ENCODE measurements at regions not wholly inside any gene's neighbourhood (a gene's known extent, or its start where the extent isn't known, plus 50 kb on each side); places are given as distances from the start of the nearest gene placed in this dataset.

GRCh38 chr5:23223846-23224245, 283.6 kb upstream of the PRDM9 start:
- DNase-seq (no peak), ATAC-seq (no peak)
- Mint-ChIP-seq H3K4me3 (no peak overlapping the region), H3K27me3 (no peaks in the 10 kb centered on the region), H3K4me1 (no peaks in the 10 kb centered on the region), H3K27ac (no peak overlapping the region), H3K9me3 (peaks cover 7 to 11% of the 10 kb centered on the region in 2 donors)

DNA sequence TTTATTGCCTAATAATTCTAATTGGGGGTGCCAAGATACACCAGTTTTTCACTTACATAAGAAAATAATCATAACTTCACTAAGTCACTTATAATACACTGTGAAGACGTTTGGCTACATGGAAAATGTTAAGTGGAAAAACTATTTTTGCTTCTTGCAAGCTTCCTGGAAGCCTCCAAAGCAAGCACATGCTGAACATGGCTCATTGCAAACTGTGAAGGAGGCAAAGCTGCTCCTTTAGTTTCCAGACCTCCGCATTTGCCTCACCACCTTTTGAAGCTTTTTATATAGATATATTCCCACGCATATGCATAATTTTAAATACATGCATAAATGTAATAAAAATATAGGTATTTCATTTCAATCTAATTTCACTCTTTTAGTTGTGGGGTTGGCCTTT, 285.6 kb upstream of the PRDM9 start:
- Mint-ChIP-seq H3K4me1 (no peaks in the 10 kb centered on the region), H3K4me3 (no peak overlapping the region), H3K27ac (no peak overlapping the region), H3K27me3 (no peaks in the 10 kb centered on the region), H3K9me3 (peaks cover 7 to 11% of the 10 kb centered on the region in 2 donors)
- DNase-seq, result no peak
- no peak for ATAC-seq

DNA sequence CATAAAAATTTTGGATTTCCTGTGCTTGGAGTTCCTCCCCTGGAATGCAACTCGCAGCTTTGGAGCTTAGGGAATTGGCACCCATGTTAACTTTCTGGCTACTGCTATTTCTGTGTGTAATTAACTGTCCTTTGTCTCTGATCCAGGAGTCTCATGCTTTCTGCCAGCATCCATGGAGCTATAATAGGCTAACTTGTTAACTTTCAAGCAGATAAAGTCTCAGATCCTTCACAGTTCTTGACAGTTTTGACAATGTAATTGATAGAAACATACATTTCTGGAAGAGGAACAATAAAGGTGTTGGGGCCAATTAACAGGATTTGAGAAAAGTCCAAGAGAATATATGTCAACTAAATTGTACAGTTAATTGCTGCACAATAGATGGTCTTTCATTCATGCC, 290.2 kb upstream of the PRDM9 start:
- Mint-ChIP-seq H3K4me1 (no peaks in the 10 kb centered on the region), H3K4me3 (no peak overlapping the region), H3K9me3 (peaks cover 7 to 13% of the 10 kb centered on the region in 2 donors), H3K27ac (no peak overlapping the region), H3K27me3 (no peaks in the 10 kb centered on the region)
- ATAC-seq, result no peak
- no peak for DNase-seq

DNA sequence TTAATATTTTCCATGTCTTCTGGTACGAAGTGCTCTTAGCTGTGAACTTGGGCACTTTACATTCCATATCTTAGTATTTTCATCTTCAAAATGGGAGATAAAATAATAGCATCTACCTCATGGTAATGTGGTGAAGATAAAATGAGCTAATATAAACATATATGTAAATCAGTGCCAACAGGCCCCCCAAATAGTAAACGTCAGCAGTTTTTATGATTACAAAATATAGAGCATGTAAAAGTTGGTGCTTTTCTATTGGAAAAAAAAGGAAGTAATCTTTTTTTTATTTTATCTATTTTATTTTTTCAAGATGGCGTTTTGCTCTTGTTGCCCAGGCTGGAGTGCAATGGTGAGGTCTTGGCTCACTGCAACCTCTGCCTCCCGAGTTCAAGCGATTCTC, 291.1 kb upstream of the PRDM9 start:
- DNase-seq (no peak), ATAC-seq (no peak)
- H3K4me1 Mint-ChIP-seq, result no peaks in the 10 kb centered on the region
- no peak overlapping the region for H3K27ac Mint-ChIP-seq
- H3K4me3 Mint-ChIP-seq, result no peak overlapping the region
- no peaks in the 10 kb centered on the region for H3K27me3 Mint-ChIP-seq
- H3K9me3 Mint-ChIP-seq, result peaks cover 7 to 19% of the 10 kb centered on the region in 2 donors

DNA sequence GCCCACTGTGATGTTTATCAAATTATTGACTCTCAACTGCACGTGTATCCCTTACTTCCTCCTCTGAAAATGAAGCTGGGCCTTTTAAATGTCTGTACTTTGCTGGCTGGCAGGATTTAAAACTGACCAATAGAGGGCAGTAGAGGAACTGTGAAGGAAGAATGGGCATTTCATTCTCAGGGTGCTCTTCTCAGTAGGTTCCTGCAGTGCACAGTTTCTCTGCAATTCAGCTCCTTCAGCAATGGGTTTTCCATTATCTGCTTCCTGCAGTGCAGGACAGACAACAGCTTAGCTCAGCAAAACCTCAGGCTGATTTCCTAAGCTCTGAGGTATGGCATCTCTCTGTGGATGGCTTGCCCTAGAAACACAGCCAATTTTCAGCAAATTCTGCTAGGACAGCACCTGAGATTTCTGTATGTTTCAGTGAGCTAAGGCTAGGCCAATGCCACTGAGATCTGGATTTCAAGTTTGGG, 298.4 kb upstream of the PRDM9 start:
- Mint-ChIP-seq H3K27ac (no peak overlapping the region), H3K27me3 (no peaks in the 10 kb centered on the region), H3K9me3 (peaks cover 0 to 6% of the 10 kb centered on the region in 2 donors), H3K4me3 (no peak overlapping the region), H3K4me1 (no peaks in the 10 kb centered on the region)
- DNase-seq (peak in 1 of 2 donors; percentile 1), ATAC-seq (no peak)

DNA sequence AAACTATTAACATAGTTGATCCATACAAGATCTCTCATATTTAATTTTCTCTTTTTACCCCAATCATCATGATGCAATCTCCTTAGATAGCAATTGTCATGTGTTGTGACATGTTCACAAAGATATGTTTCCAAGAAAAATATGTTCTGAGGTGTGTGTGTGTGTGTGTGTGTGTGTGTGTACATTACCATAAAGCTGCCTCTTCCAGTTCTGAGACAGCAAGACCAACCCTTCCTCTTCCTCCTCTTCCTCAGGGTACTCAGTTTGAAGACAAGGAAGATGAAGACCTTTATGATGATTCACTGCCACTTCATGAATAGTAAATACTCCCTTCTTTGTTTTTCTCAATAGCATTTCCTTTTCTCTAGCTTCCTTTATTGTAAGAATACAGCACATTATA, 303.3 kb upstream of the PRDM9 start:
- Mint-ChIP-seq H3K27ac (no peak overlapping the region), H3K27me3 (no peaks in the 10 kb centered on the region), H3K4me1 (no peaks in the 10 kb centered on the region), H3K9me3 (peaks cover 5 to 8% of the 10 kb centered on the region in 2 donors), H3K4me3 (no peak overlapping the region)
- DNase-seq (no peak), ATAC-seq (no peak)

- peaks cover 0 to 6% of the 10 kb centered on the region in 2 donors for H3K9me3 Mint-ChIP-seq
- H3K4me3 Mint-ChIP-seq, result no peak overlapping the region
- H3K27ac Mint-ChIP-seq, result no peak overlapping the region
- H3K4me1 Mint-ChIP-seq, result no peaks in the 10 kb centered on the region
- DNase-seq (no peak), ATAC-seq (no peak)
- no peaks in the 10 kb centered on the region for H3K27me3 Mint-ChIP-seq
These were observed 316.7 kb upstream of the CDH12 start for GRCh38 chr5:23169660-23170416.

- Mint-ChIP-seq H3K27ac (no peak overlapping the region), H3K4me3 (no peak overlapping the region), H3K4me1 (no peaks in the 10 kb centered on the region), H3K9me3 (no peaks in the 10 kb centered on the region), H3K27me3 (no peaks in the 10 kb centered on the region)
- ATAC-seq, result no peak
- DNase-seq, result no peak
These were observed 311.8 kb upstream of the CDH12 start for GRCh38 chr5:23164971-23165370.

DNA sequence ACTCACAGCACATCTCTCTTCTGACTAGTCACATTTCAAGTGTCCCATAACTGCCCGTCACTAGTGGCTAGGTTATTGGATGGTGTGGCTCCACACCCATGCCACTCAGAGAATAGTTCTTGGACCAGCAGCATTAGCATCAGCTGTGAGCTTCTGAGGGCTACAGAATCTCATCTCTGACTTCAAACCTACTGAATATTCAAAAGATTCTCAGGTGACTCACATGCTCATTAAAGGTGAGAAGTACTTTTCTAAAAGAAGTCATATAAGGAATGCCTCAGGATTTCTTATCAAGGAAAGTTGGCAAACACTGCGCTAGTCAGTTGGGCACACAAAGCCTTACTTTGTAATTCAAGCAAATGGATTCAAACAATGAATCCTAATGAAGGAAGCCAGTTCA, 305.0 kb upstream of the CDH12 start:
- Mint-ChIP-seq H3K27me3 (no peaks in the 10 kb centered on the region), H3K9me3 (peaks cover 0 to 10% of the 10 kb centered on the region in 2 donors), H3K27ac (no peak overlapping the region), H3K4me3 (no peak overlapping the region), H3K4me1 (no peaks in the 10 kb centered on the region)
- DNase-seq (no peak), ATAC-seq (no peak)

GRCh38 chr5:23157716-23158115, 304.6 kb upstream of the CDH12 start:
- ATAC-seq (no peak), DNase-seq (no peak)
- Mint-ChIP-seq H3K27ac (no peak overlapping the region), H3K9me3 (peaks cover 0 to 10% of the 10 kb centered on the region in 2 donors), H3K4me3 (no peak overlapping the region), H3K4me1 (no peaks in the 10 kb centered on the region), H3K27me3 (no peaks in the 10 kb centered on the region)

DNA sequence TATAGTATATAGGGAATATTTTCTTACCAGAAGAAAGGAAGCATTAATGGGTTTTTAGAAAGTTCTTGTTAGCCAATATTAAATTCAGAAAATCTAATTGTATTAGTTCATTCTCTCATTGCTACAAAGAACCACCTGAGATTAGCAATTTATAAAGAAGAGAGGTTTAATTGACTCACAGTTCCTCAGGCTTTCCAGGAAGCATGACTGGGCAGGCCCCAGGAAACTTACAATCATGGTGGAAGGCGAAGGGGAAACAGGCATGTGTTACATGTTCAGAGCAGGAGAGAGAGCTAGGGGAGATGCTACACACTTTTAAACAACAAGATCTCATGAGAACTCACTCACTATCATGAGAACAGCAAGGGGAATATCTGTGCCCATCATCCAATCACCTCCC, 304.0 kb upstream of the CDH12 start:
- Mint-ChIP-seq H3K4me1 (no peaks in the 10 kb centered on the region), H3K4me3 (no peak overlapping the region), H3K27ac (no peak overlapping the region), H3K27me3 (no peaks in the 10 kb centered on the region), H3K9me3 (peaks cover 0 to 10% of the 10 kb centered on the region in 2 donors)
- ATAC-seq (no peak), DNase-seq (no peak)

GRCh38 chr5:23147625-23148024, 294.5 kb upstream of the CDH12 start:
- no peaks in the 10 kb centered on the region for H3K27me3 Mint-ChIP-seq
- ATAC-seq, result no peak
- no peak overlapping the region for H3K27ac Mint-ChIP-seq

DNA sequence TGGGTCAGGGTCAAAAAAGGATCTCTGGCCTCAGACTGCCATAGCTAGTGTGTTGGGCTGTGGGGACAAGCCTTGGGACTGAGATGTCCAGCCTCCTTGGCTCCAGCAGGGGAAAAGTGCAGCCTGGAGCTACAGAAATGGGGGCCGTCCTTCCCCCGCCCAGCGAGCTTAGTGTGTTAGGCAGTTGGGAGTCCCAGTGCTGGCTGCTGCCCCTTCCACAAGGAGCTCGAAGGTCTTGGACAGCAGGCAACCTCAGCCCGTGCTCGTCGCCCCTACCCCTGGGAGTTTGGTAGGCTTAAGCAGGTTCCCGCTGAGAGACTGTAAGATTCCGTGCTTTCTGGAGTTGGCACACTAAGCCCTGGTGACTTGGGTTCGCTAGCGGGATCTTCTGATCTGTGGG, 293.0 kb upstream of the CDH12 start:
- DNase-seq, result no peak
- no peaks in the 10 kb centered on the region for H3K4me1 Mint-ChIP-seq
- H3K27ac Mint-ChIP-seq, result no peak overlapping the region

More at GRCh38 chr5:23147625-23148024, 294.5 kb upstream of the CDH12 start:
- Mint-ChIP-seq H3K4me3 (no peak overlapping the region), H3K4me1 (no peaks in the 10 kb centered on the region), H3K9me3 (peaks cover 18 to 43% of the 10 kb centered on the region in 2 donors)
- DNase-seq, result no peak

DNA sequence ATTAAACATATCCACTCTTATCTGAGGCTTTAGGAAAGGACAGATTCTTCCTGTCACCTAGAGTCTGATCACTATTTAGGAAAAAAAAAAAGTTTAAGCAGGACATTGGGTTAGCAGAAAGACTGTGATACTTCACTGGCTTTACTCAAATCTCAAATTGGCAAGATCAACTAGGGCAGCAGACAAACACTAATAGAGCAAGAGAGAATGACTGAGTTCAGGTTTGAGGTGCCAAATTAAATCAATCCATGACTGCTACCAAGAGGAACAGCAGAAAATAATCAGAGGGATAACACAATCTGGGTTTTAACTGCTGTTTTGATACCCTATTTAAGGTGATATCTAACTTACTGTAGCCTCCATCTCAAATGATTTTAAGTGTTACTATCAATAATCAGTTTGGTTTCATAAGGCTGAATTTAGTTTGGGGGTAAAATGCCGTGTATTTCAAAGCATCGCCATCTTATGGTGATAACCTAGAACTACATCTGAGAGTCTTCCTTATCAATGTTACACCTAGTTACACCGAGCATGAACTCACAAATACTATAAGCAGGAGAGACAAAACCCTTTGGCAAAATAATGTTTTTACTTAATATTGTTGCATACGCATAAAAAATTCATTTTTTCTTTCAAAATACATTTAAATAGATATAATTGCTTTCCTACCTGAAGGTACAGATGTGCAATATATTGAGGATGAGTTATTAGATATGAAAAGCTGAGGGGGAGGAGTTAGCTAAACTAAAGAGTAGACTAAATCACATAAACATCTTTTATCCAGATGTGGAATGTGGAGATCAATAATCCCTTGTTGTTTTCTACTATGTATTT, 286.4 kb upstream of the CDH12 start:
- H3K9me3 Mint-ChIP-seq, result peaks cover under 1 to 30% of the 10 kb centered on the region in 2 donors
- H3K27me3 Mint-ChIP-seq, result no peaks in the 10 kb centered on the region
- no peak overlapping the region for H3K27ac Mint-ChIP-seq
- ATAC-seq (no peak), DNase-seq (no peak)
- H3K4me1 Mint-ChIP-seq, result no peaks in the 10 kb centered on the region
- H3K4me3 Mint-ChIP-seq, result no peak overlapping the region

More for the DNA sequence above, 293.0 kb upstream of the CDH12 start:
- H3K27me3 Mint-ChIP-seq, result no peaks in the 10 kb centered on the region
- peaks cover 18 to 57% of the 10 kb centered on the region in 2 donors for H3K9me3 Mint-ChIP-seq
- ATAC-seq, result no peak
- H3K4me3 Mint-ChIP-seq, result no peak overlapping the region

- Mint-ChIP-seq H3K4me3 (no peak overlapping the region), H3K27me3 (no peaks in the 10 kb centered on the region), H3K4me1 (no peaks in the 10 kb centered on the region), H3K27ac (no peak overlapping the region), H3K9me3 (peaks cover 0 to 7% of the 10 kb centered on the region in 2 donors)
- no peak for DNase-seq
- no peak for ATAC-seq
These were observed 283.8 kb upstream of the CDH12 start for GRCh38 chr5:23136958-23137357.

DNA sequence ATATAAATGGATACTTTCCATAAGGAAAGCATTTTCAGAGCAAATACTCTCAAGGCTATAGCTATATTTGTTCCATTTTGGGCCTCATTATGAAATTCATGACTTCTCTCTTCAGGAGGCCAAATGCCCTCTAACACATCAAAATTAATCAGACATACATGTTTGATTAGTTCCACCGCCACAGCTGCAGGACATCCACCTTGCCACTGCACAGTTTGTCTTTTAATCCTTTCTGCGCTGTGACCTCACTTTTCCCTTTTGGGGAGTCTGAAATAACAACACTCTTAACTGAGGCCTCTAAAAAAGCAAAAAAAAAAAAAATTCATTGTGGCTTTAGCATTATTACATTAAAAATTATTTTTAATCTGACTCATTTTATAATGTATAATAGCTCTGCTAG, 279.1 kb upstream of the CDH12 start:
- Mint-ChIP-seq H3K4me1 (no peaks in the 10 kb centered on the region), H3K9me3 (peaks cover 0 to 5% of the 10 kb centered on the region in 2 donors), H3K27me3 (no peaks in the 10 kb centered on the region), H3K27ac (no peak overlapping the region), H3K4me3 (no peak overlapping the region)
- no peak for ATAC-seq
- DNase-seq, result no peak

Measured in stimulated activated naive CD8-positive, alpha-beta T cell treated with anti-CD3 and anti-CD28 coated beads, Interleukin-15, amount 100 ng/mL, for 72 hours (primary cell).